HuH-7.5 (cell line): ENCODE measurements at regions not wholly inside any gene's neighbourhood (a gene's known extent, or its start where the extent isn't known, plus 50 kb on each side); places are given as distances from the start of the nearest gene placed in this dataset.

Source experiments
- DNase-seq: peaks from one replicate; pipeline ENCODE4 v3.0.0; 2011; ENCODE audit warnings: low spot score

DNA sequence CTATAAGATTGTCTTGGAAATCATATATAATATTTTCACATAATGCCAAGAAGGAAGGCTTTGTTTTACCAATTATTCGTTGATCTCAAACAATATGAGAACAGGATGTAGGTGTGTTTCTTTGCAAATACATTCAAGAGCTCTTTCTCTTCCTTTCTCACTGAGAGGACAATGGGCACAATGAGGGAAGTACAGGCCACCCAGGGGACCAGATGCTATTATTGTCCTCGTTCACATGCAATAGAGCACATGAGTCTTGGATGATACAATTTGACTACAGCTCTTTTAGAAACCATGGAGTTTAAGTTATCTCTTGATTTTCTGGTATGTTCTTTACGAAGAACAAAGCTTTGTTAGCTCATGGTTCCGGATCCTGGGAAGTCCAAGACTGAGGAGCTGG lies 323.7 kb upstream of the KLF6 start:
- DNase-seq, result no peak

DNA sequence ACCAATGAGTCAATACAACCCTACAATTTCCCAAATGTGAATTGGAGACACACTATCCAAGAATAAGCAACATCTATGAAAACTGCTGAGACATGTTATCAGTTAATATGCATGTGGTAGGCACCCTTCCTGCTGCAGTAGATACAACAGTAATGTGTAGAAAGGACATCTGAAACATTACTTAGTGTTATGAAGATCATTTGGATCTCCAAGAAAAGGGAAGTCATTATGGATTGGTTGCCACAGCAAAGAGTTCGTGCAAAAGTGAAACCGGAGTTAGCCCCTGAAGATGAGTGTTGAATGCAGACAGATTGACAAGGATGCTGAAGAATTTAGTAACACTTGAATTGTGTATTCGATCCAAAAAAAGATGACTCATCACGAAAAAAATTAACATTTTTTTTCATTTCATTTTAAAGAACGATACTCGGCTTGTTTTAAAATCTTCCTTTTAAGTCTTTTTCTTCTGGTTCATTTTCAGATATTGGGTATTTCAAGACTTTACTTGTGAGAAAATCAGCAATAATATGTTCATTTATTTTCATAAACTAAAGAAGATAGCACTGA lies 322.4 kb upstream of the KLF6 start:
- DNase-seq, result no peak

DNA sequence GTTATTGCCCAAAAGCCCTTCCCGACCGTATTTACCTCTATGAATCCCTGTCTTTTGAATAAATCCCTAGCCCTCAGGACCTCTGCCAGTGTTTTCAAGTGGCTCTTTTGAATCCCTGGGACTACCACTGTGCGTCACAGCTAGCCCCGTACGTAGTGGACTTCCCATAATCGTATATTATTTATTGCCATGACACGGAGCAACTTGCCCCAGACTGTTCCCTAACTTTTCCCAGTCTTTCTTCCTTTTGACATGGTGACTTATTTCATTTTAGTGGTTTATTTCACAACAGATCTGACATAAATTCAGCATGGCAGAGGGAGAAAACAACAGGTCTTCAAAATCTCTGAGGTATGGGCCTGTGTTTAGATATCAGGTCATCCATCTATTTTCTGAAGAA lies 318.6 kb upstream of the KLF6 start:
- no peak for DNase-seq

DNA sequence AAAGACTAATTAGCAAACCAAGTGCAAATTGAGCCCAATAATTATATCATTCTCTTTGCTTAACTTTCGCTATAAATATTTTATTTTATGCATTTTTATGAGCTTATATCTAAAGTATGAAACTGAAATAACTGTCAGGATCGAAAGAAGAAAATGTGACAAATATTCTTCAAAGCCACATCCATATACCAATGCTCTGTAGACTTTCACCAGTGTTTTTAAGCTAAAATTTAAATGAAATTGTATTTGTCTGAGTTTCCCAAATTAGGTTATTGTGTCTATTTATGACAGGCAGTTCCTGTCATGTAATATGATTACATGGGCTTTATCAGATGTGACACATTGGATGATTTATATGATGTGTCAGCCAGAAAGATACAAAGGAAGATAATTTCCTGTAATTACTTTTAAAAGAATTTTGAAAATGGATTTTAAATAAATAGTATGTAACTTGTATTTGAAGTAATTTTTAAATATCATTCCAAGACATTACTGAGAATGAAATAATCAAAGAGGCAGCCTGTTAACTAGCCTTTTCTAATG lies 317.9 kb upstream of the KLF6 start:
- no peak for DNase-seq

DNA sequence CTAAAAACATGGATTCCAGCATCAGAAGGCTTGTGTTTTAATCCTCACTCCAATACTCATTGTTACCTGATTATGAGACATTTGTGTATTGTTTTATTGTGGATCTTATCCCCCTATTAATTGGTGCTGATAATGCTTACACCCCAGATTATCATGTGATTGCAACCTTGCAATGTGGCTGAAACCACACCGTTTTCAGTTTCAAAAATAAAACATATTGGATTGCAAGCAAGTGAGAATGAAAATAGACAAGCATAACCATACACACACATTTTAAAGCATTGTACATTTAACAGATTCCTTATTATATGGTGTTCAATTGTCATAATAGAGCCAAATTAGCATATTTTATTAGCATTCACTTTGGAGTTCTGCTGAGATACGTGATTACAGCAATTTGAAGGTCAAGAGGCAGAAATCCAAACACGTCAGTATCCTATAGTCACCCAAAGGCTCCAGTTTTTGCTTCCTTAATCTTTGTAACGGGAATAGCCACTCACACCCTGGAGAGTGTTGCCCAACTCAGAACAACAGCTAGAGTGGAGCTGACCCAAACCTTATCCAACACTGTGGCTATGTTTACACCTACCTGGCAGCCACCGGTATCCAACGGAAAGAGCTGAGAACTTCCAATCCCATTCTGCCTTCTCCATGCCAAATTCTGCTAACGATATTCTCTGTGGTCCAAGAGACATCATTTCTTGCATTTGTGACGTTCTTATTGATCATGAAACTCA lies 317.1 kb upstream of the KLF6 start:
- no peak for DNase-seq

DNA sequence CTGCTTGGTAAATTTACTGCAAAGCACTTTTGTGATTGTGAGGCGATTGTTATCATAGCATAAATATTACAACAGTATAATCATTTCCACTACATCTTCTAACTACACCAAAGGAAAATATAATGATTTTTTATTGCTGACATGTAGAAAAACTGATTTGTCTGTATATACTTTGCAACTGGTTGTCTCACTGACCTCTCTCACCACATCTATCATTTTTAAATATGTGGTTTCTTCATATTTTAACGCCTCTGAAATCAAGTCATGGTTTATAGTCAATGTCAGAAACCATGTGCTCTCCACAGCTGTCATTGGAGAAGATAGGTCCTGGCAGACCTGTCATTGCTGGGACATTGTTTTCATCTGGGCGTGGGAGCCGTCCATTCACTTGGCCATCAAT lies 315.4 kb upstream of the KLF6 start:
- DNase-seq, result no peak

DNA sequence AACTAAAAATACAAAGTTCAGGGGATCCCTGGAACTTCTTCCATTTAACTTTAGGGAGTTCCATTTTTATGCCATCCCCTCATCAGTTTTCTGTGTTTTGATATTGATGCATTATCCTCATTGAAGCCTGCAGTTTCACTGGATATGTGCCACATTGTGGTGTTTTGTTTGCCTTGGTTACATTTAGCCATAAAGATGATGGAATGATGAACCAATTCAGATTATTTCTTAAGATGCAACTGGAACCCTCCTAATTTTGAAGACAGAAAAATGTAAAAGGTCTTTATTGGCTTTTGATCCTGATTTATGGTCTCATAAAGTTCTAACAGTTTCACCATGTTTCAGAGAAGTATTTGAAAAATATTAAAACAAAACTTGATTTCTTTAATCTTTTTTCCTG lies 314.2 kb upstream of the KLF6 start:
- no peak for DNase-seq

DNA sequence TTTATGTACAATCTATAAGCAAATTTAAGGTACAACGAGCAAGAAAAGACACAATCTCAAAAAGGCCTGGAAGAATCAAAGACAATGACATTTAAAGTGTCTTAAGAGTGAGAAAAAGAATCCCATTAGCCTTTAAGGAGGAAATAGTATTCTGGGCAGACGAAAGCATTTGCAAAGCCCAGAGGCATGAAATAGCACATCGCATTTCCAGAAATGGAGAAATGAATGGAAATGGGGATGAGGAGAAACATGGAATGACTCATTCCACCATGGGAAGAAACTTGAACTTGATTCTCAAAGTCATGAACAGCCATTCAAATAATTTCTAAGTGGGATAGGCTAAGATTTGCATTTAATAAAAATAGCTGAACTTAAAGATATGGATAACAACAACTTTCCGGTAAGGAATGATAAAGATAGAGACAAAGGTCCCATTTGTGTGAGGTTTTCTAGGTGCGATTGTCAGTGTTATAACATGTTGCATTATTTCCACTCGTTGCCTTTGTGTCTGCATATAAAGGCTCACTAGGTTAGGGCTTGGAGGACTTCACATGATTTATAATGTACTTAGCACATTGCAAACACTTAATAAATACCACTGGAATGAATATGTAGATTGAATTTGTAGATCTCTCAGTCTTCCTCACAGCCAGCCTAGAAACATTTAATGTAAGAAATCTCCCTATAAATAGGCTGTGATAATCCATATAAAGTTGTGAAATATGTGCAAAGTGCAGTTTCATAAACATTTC lies 310.3 kb upstream of the KLF6 start:
- DNase-seq, result no peak

DNA sequence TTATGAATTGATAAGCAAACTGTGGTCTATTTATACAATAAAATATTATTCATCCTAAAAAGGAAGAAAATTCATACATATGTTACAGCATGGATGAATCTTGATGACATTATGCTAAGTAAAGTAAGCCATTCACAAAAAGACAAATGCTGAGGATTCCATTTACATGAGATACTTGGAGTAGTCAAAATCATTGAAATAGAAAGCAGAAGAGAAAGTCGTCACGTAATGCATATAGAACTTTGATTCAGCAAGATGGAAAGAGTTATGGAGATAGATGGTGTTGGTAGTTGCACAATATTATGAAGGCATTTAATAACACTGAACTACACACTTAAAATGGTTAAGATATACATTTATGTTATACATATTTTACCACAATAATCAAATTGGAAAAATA lies 309.7 kb upstream of the KLF6 start:
- no peak for DNase-seq

DNA sequence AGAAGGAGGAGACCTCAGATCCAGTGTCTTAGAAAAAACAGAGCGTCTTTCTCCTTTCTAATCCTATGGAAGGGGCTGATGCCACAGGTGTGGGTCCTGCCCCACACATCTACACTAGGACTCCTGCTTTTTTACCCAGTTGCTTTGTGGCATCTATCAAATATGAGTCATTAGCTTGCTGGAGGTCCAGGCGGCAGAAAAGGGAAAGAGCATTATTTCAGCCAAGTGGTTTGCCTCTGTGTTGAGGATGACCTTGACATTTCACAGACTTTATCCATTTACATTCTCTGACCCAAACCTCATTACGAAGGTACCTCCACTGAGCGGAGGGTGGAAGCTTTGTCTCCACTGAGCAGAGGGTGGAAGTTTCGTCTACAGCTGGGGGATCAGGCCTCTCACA lies 308.4 kb upstream of the KLF6 start:
- no peak for DNase-seq

DNA sequence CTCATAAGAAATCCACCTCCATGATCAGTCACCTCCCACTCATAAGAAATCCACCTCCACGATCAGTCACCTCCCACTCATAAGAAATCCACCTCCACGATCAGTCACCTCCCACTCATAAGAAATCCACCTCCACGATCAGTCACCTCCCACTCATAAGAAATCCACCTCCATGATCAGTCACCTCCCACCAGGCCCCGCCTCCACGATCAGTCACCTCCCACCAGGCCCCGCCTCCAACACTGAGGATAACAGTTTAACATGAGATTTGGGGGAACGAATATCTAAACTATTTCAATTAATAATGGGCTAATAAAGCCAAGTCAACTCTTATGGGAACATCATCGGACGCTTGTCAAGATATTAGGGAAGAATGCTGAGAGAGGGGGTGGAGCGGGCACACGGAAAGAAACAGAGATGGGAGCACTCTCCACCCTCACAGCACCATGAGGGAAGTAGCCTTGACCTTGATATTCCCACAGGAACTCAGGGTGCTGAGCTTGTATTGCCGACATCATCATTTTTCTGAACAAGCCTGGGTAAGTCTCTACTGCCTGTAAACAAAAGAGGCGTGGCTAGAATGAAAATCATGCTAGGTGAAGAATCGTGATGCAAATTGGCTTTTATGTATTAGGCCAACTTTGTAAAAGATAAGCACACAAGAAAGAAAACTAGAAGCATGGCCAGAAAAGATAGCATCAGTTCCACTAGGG lies 303.5 kb upstream of the KLF6 start:
- DNase-seq, result no peak

DNA sequence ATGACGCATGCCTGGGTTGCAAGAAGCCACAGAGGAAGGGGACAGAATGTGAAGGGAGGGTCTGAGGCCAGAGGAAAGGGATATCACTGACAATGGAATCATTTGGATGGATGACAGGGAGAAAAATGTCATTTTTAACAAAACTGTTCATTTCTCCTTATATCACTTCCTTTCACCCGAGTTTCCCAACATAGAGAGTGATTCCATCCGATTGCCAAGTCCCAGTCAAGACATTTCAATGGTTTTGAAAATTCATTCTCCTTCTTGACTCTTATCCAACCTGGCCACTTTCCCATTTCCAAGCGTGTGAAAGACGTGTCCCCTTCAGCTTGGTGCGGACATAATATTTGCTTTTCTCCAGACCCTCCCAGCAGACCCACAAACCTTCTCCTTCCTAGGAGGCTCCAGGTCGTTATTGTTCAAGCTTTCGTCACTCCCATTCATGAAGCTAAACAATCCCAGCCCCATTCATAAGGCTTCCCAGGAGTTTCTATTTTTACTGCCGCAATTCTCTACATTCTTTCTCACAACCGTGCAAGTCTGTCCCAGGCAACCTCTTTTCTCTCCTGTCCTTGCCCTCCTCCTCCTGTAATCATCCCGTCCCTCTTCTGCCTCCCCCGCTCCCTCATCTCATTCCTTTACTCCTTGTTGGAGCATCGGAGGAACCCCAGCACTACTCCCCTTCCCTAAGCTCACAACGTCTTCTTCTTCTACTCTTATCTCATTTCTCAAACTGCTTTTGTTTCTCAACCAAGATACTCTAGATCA lies 301.3 kb upstream of the KLF6 start:
- no peak for DNase-seq

DNA sequence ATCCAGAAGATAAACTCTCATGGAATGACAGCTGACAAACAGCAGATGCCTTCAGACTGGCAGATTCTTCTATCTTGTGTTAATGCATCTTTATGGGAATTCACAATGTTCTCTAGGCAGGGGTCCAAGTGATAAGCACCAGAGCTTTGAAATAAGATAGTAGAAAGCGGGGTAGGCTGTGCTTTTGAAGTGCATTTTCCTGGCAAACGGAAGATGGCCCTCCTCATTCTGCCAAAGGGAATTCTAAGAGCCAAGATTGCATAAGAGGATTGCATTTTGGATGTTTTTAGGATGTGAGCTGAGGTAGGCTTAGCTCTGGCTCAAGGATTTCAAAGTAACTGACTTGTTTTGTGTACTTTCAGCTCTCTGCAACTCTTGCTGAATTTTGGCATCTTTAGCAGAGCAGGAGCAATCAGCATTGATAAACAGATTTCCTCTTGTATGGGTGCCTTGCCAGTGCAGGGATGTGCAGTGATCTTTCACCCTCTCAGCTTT lies 298.5 kb upstream of the KLF6 start:
- no peak for DNase-seq

DNA sequence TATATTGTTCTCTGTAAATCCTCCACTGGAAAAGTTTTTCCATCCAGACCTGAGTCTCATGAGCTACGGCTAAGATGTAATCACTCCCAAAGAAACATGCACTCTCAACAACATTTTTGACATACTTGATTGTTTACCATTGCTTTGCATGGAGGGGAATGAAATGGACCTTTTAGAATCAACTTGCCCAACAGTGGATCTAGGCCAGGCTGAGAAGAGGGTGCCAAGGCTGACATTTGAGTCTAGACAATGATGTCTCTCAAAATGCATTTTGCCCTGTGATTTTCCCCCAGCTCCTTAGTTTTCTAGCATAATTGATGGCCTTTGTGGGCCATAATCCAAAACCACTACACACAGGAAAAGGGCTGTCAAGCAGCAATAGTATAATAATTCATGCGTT lies 297.9 kb upstream of the KLF6 start:
- no peak for DNase-seq

DNA sequence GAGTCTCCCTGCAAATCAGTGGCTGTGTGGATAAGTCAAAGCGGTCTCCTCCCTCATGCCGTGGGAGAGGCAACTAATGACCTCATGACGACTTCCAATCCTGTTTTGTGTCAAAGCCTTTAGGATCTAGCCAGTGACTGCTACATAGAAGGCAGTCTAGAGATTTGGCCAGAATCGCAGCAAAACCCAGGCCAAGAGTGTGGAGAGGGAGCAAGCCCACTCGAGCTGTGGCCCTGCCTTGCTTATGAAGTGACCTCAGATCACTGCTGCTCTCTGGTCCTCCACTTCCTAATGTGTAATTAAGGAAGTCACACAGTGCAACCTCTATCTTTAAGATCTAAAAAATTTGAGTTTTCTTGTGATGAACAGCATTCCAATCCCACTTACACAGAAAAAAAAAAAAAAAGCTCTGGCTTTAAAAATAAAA lies 296.7 kb upstream of the KLF6 start:
- no peak for DNase-seq

DNA sequence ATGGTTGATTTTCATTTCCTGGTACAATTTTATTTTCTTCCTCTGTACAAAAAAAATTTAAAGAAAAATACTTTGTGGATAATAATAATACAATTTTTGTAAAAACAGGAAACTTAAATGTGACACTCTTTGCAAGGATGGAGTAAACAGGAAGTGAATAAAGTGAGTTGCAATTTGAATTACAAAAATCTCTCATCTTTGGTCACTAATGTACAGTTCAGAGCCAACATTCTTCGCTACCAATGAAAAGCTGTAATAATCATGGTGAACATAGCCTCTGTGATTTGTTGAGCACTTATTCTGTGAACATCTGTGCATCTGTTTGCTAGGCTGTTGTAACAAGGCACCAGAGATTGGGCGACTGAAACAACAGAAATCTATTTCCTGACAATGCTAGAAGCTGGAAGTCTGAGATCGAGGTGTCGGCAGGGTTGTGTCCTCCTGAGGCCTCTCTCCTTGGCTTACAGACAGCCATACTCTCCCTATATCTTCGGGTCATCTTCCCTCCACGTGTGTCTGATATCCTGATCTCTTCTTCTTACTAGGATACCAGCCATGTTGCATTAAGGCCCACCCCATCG lies 295.3 kb upstream of the KLF6 start:
- no peak for DNase-seq

DNA sequence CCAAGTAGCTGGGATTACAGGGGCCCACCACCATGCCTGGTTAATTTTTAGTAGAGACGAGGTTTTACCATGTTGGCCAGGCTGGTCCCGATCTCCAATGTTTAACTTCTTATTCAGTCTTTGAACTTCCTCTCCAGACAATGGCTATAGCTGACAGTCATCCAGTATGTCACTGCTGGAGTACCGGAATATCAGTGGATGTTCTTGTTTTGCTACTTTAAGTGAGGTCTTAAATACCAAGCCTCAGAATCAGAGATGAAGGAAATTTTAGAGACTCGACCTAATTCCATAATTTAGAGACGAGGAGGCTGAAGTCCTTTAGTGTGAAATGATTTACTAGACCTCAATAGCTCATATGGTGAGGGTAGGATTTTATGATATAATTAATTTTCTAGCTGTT lies 294.8 kb upstream of the KLF6 start:
- DNase-seq, result no peak

DNA sequence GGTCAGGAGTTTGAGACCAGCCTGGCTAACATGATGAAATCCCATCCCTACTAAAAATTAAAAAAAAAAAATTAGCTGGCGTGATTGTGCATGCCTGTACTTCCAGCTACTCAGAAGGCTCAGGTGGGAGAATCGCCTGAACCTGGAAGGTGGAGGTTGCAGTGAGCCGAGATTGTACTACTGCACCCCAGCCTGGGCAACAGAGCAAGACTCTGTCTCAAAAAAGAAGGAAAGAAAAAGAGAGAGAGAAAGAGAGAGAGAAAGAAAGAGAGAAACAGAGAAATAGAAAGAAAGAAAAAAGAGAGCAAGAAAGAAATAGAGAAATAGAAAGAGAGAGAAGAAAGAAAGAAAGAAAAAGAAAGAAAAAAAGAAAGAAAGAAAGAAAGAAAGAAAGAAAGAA lies 292.8 kb upstream of the KLF6 start:
- no peak for DNase-seq

DNA sequence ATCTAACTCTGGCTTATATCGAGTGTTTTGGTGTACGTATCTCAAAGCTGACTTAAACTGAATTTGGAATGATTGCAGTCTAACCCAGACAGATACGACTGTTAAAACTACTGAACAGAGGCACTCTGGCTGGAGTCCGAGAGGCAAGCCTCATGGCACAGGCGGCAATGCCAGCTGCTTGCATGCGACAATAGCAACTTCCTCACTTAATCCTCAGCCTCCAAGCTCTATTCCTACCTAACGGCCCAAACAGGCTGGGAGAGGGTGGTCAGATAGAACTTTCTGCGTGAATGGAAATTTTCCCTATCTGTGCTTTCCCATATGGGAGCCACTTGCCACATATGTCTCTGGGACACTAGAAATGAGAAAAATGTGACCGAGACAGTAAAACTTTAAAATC lies 292.0 kb upstream of the KLF6 start:
- DNase-seq, result no peak

DNA sequence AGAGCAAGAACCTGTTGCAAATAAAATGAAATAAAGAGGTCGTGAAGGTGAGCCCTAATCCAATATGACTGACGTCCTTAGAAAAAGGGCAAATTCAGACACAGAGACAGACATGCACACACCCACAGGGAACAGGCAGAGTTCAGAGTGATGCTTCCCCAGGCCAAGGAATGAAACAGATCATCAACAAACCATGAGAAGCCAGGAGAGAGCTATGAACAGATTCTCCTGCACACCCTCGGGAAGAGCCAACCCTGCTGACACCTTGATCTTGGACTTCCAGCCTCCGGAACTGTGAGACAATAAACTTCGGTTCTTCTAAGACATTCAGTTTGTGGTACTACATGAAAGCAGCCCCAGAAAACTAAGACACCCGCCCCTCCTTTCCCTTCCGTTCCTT lies 290.4 kb upstream of the KLF6 start:
- DNase-seq, result no peak
